Peyer's patch (tissue), 4 donors: ENCODE measurements at regions not wholly inside any gene's neighbourhood (a gene's known extent, or its start where the extent isn't known, plus 50 kb on each side); places are given as distances from the start of the nearest gene placed in this dataset.
"Not testable (repeated sequence)": the region's sequence is repeated elsewhere in the genome, so short reads cannot be mapped to it uniquely, and the experiment has no call there.

Source experiments
- DNase-seq, 3 donors: peaks; one replicate each; pipeline ENCODE4 v3.0.0-alpha.2; 2017 to 2019
- H3K27ac ChIP-seq, 4 donors: fragments of 200-600 bp; sonication (generic); one replicate each; pipeline ENCODE4 v1.5.1; 2016 to 2019
- H3K27me3 ChIP-seq, 2 donors: fragments of 200-600 bp; sonication (generic); one replicate each; pipeline ENCODE4 v1.5.1; 2019
- H3K36me3 ChIP-seq, 3 donors: fragments of 200-600 bp; sonication (generic); one replicate each; pipeline ENCODE4 v1.5.1; 2016 to 2019
- H3K4me1 ChIP-seq, 4 donors: fragments of 200-600 bp; sonication (generic); one replicate each; pipeline ENCODE4 v1.5.1; 2016 to 2019
- H3K4me3 ChIP-seq, 4 donors: fragments of 200-600 bp; sonication (generic); 1 replicate in 3 of 4; 2 replicates in 1 of 4; pipeline ENCODE4 v1.5.1; 2016 to 2019; ENCODE audit warnings: mild to moderate bottlenecking in 1 of 4
- H3K9me3 ChIP-seq, 4 donors: fragments of 200-600 bp; sonication (generic); one replicate each; pipeline ENCODE4 v1.5.1; 2016 to 2019; ENCODE audit warnings: mild to moderate bottlenecking in 1 of 4
- POLR2A ChIP-seq, 2 donors: fragments of 450-650 bp; IDR thresholded peaks; one replicate each; pipeline ENCODE4 v1.5.1; 2017; ENCODE audit warnings: antibody characterized with exemption in 2 of 2, mild to moderate bottlenecking in 2 of 2, moderate library complexity in 2 of 2
- TF ChIP-seq, protein P1 (sequence below), 6 experiments: fragments of 450-650 bp in 4 of 6; fragments of 200-600 bp in 2 of 6; sonication (generic) in 1 of 6; IDR thresholded peaks; one replicate each; pipeline ENCODE4 v1.5.1; 2017 to 2019; ENCODE audit warnings: antibody characterized with exemption in 6 of 6, mild to moderate bottlenecking in 3 of 6, moderate library complexity in 1 of 6

- Histone ChIP-seq H3K4me3 (no peak overlapping the region), H3K27ac (no peak overlapping the region), H3K4me1 (no peaks in the 10 kb centered on the region), H3K9me3 (peaks cover 0 to 3% (median 0%) of the 10 kb centered on the region in 4 donors), H3K36me3 (no peaks in the 10 kb centered on the region), H3K27me3 (no peaks in the 10 kb centered on the region)
- no peak for DNase-seq
- no peak for TF ChIP-seq POLR2A (IDR thresholded peaks at IDR 0.05)
- TF ChIP-seq, protein P1, sequence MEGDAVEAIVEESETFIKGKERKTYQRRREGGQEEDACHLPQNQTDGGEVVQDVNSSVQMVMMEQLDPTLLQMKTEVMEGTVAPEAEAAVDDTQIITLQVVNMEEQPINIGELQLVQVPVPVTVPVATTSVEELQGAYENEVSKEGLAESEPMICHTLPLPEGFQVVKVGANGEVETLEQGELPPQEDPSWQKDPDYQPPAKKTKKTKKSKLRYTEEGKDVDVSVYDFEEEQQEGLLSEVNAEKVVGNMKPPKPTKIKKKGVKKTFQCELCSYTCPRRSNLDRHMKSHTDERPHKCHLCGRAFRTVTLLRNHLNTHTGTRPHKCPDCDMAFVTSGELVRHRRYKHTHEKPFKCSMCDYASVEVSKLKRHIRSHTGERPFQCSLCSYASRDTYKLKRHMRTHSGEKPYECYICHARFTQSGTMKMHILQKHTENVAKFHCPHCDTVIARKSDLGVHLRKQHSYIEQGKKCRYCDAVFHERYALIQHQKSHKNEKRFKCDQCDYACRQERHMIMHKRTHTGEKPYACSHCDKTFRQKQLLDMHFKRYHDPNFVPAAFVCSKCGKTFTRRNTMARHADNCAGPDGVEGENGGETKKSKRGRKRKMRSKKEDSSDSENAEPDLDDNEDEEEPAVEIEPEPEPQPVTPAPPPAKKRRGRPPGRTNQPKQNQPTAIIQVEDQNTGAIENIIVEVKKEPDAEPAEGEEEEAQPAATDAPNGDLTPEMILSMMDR (IDR thresholded peaks at IDR 0.05), result no peak
These were observed 122.1 kb upstream of the ID2 start for GRCh38 chr2:8559805-8560204.

DNA sequence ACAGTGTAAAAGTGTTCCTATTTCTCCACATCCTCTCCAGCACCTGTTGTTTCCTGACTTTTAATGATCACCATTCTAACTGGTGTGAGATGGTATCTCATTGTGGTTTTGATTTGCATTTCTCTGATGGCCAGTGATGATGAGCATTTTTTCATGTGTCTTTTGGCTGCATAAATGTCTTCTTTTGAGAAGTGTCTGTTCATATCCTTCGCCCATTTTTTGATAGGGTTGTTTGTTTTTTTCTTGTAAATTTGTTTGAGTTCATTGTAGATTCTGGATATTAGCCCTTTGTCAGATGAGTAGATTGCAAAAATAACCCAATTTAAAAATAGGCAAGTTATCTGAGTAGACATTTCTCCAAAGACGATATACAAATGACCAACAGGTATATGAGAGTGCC lies 120.2 kb upstream of the ID2 start:
- DNase-seq, H3K4me1 ChIP-seq, H3K9me3 ChIP-seq, H3K4me3 ChIP-seq, H3K27me3 ChIP-seq, H3K27ac ChIP-seq, H3K36me3 ChIP-seq: not testable (repeated sequence)

- DNase-seq, result peak in 2 of 3 donors; percentile 27 to 29
- Histone ChIP-seq H3K9me3 (peaks cover 0 to 3% (median 0%) of the 10 kb centered on the region in 4 donors), H3K27me3 (no peaks in the 10 kb centered on the region), H3K27ac (no peak overlapping the region), H3K4me3 (no peak overlapping the region), H3K4me1 (no peaks in the 10 kb centered on the region), H3K36me3 (no peaks in the 10 kb centered on the region)
- TF ChIP-seq, protein P1 (IDR thresholded peaks at IDR 0.05), result no peak
These were observed 117.9 kb upstream of the ID2 start for GRCh38 chr2:8563814-8564474.

GRCh38 chr2:8564475-8564874 lies 117.4 kb upstream of the ID2 start:
- Histone ChIP-seq H3K4me3 (no peak overlapping the region), H3K4me1 (no peaks in the 10 kb centered on the region), H3K27ac (no peak overlapping the region), H3K36me3 (no peaks in the 10 kb centered on the region), H3K27me3 (no peaks in the 10 kb centered on the region), H3K9me3 (peaks cover 0 to 1% (median 0%) of the 10 kb centered on the region in 4 donors)
- TF ChIP-seq, protein P1 (IDR thresholded peaks at IDR 0.05), result no peak
- TF ChIP-seq POLR2A (IDR thresholded peaks at IDR 0.05), result no peak
- DNase-seq, result peak in 2 of 3 donors; percentile 31 to 35

GRCh38 chr2:8565399-8566154 lies 116.3 kb upstream of the ID2 start:
- Histone ChIP-seq H3K27me3 (no peaks in the 10 kb centered on the region), H3K27ac (no peak overlapping the region), H3K9me3 (no peaks in the 10 kb centered on the region), H3K4me3 (no peak overlapping the region), H3K4me1 (no peaks in the 10 kb centered on the region), H3K36me3 (no peaks in the 10 kb centered on the region)
- no peak for TF ChIP-seq POLR2A (IDR thresholded peaks at IDR 0.05)
- TF ChIP-seq, protein P1 (IDR thresholded peaks at IDR 0.05), result no peak
- peak in 2 of 3 donors; percentile 6 to 33 for DNase-seq

GRCh38 chr2:8566155-8566670 lies 115.6 kb upstream of the ID2 start:
- no peak overlapping the region for H3K4me3 ChIP-seq
- no peak overlapping the region for H3K27ac ChIP-seq
- no peaks in the 10 kb centered on the region for H3K27me3 ChIP-seq
- peak in 1 of 3 donors; percentile 10 for DNase-seq
- no peak for TF ChIP-seq POLR2A (IDR thresholded peaks at IDR 0.05)
- TF ChIP-seq, protein P1 (IDR thresholded peaks at IDR 0.05), result no peak
- H3K4me1 ChIP-seq, result no peaks in the 10 kb centered on the region
- no peaks in the 10 kb centered on the region for H3K36me3 ChIP-seq
- H3K9me3 ChIP-seq, result no peaks in the 10 kb centered on the region
